Ovary (tissue), 3 donors: ENCODE measurements at regions not wholly inside any gene's neighbourhood (a gene's known extent, or its start where the extent isn't known, plus 50 kb on each side); places are given as distances from the start of the nearest gene placed in this dataset.

Source experiments
- CTCF ChIP-seq, 3 donors: fragments of 450-650 bp in 2 of 3; fragments of 200-600 bp in 1 of 3; IDR thresholded peaks; one replicate each; pipeline versions ENCODE4 v1.5.1 to v1.8.0; 2016 to 2022; ENCODE audit warnings: antibody characterized with exemption in 3 of 3, mild to moderate bottlenecking in 1 of 3
- EP300 ChIP-seq: sonication (generic); formaldehyde crosslinking; IDR thresholded peaks from one replicate; pipeline ENCODE4 v1.6.1; 2017; ENCODE audit warnings: antibody characterized with exemption
- donor health status: DM: no; HTN: no; CAD: no.

DNA sequence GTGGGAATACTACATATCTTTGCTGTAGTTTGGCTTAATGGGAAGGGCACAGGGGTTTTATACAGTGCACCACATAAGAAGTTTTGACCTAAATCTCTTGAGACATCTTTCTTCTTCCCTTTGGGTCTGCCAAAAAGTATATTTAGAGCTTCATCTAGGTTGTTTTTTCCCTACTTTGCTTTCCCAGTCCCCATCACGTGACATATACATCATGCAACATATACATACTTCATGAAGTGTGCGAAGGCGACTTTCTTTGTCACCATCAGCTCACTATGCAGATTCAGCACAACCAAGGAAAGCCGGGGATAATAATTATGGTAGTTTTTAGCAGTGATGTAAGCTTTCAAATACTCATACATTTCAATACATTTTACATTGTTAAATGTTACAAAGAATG is 177.1 kb upstream of the PPP1R3A start:
- TF ChIP-seq EP300 (no peak), CTCF (IDR thresholded peaks at IDR 0.05) (no peak)
